ENCODE measurements at regions not wholly inside any gene's neighbourhood (a gene's known extent, or its start where the extent isn't known, plus 50 kb on each side); places are given as distances from the start of the nearest gene placed in this dataset.

- peak; percentile 3 for DNase-seq
Measured at GRCh38 chr4:140809676-140810075, 53.5 kb upstream of the TBC1D9 start.

GRCh38 chr4:140808256-140808655 lies 52.1 kb upstream of the TBC1D9 start:
- no peak for DNase-seq

- DNase-seq = no peak
Measured at GRCh38 chr4:140807491-140808252, 51.5 kb upstream of the TBC1D9 start.

GRCh38 chr4:140806163-140806562 lies 50.0 kb upstream of the TBC1D9 start:
- no peak for DNase-seq

Measured in dermis blood vessel endothelial cell (primary cell).